H9 (cell line): ENCODE measurements at regions not wholly inside any gene's neighbourhood (a gene's known extent, or its start where the extent isn't known, plus 50 kb on each side); places are given as distances from the start of the nearest gene placed in this dataset.

Experiments used
- DNase-seq: peaks from one replicate; pipeline ENCODE4 v3.0.0-alpha.2; 2017
- H2AFZ ChIP-seq: one replicate; pipeline ENCODE4 v1.6.1; 2013; ENCODE audit warnings: mild to moderate bottlenecking, low read length, control low read depth, moderate library complexity
- H2AK5ac ChIP-seq: 2 replicates; pipeline ENCODE4 v1.6.1; 2013; ENCODE audit warnings: low read length, control low read depth, mixed read lengths; ENCODE audit not compliant: insufficient read length
- H2BK120ac ChIP-seq: one replicate; pipeline ENCODE4 v1.6.1; 2013; ENCODE audit warnings: low read depth, mild to moderate bottlenecking, low read length, control low read depth, inconsistent platforms; ENCODE audit not compliant: poor library complexity, severe bottlenecking
- H2BK12ac ChIP-seq: 2 replicates; pipeline ENCODE4 v1.6.1; 2013; ENCODE audit warnings: low read length, control low read depth, mixed read lengths, low read depth; ENCODE audit not compliant: insufficient read length
- H2BK15ac ChIP-seq: 2 replicates; pipeline ENCODE4 v1.6.1; 2013; ENCODE audit warnings: low read depth, low read length, control low read depth
- H2BK20ac ChIP-seq: one replicate; pipeline ENCODE4 v1.6.1; 2013; ENCODE audit warnings: low read depth, mild to moderate bottlenecking, low read length, control low read depth, inconsistent platforms; ENCODE audit not compliant: poor library complexity, severe bottlenecking
- H2BK5ac ChIP-seq: 2 replicates; pipeline ENCODE4 v1.6.1; 2013; ENCODE audit warnings: low read length, control low read depth, mixed read lengths; ENCODE audit not compliant: insufficient read length
- H3K14ac ChIP-seq: 2 replicates; pipeline ENCODE4 v1.6.1; 2013; ENCODE audit warnings: low read length, control low read depth; ENCODE audit not compliant: insufficient read depth
- H3K18ac ChIP-seq: 2 replicates; pipeline ENCODE4 v1.6.1; 2013; ENCODE audit warnings: low read depth, mild to moderate bottlenecking, mixed read lengths, low read length, control low read depth; ENCODE audit not compliant: insufficient read length
- H3K23ac ChIP-seq: 2 replicates; pipeline ENCODE4 v1.6.1; 2013; ENCODE audit warnings: low read length, control low read depth, mixed read lengths, low read depth; ENCODE audit not compliant: insufficient read length
- H3K23me2 ChIP-seq: 2 replicates; pipeline ENCODE4 v1.6.1; 2013; ENCODE audit warnings: low read depth, mild to moderate bottlenecking, mixed read lengths, low read length, control low read depth; ENCODE audit not compliant: insufficient read length, poor library complexity, severe bottlenecking
- H3K27ac ChIP-seq: 2 replicates; pipeline ENCODE4 v1.5.1; 2013; ENCODE audit warnings: low read length, control low read depth, mixed read lengths, low read depth; ENCODE audit not compliant: insufficient read length
- H3K27me3 ChIP-seq: 2 replicates; pipeline ENCODE4 v1.6.1; 2013; ENCODE audit warnings: low read length, control low read depth, inconsistent platforms; ENCODE audit not compliant: insufficient read depth
- H3K4ac ChIP-seq: 2 replicates; pipeline ENCODE4 v1.6.1; 2013; ENCODE audit warnings: low read depth, mild to moderate bottlenecking, control low read depth, inconsistent platforms, low read length, moderate library complexity
- H3K4me1 ChIP-seq: 2 replicates; pipeline ENCODE4 v1.6.1; 2013; ENCODE audit warnings: low read length, control low read depth, inconsistent platforms; ENCODE audit not compliant: insufficient read depth
- H3K4me2 ChIP-seq: 2 replicates; pipeline ENCODE4 v1.6.1; 2013; ENCODE audit warnings: low read length, control low read depth, mixed read lengths; ENCODE audit not compliant: insufficient read length, insufficient read depth
- H3K56ac ChIP-seq: 2 replicates; pipeline ENCODE4 v1.6.1; 2013; ENCODE audit warnings: low read depth, mild to moderate bottlenecking, mixed read lengths, low read length, control low read depth; ENCODE audit not compliant: insufficient read length
- H3K79me1 ChIP-seq: 2 replicates; pipeline ENCODE4 v1.6.1; 2013; ENCODE audit warnings: low read depth, mild to moderate bottlenecking, moderate library complexity, low read length, control low read depth, inconsistent platforms; ENCODE audit not compliant: insufficient read depth, poor library complexity, severe bottlenecking
- H3K79me2 ChIP-seq: 2 replicates; pipeline ENCODE4 v1.6.1; 2013; ENCODE audit warnings: low read length, control low read depth, inconsistent platforms; ENCODE audit not compliant: insufficient read depth
- H3K9ac ChIP-seq: 2 replicates; pipeline ENCODE4 v1.6.1; 2013; ENCODE audit warnings: low read length, control low read depth, mixed read lengths; ENCODE audit not compliant: insufficient read length; ENCODE audit errors: extremely low read depth
- H3K9me3 ChIP-seq: one replicate; pipeline ENCODE4 v1.6.1; 2013; ENCODE audit warnings: low read depth, low read length, inconsistent platforms; ENCODE audit not compliant: control insufficient read depth
- H3T11ph ChIP-seq: one replicate; pipeline ENCODE4 v1.6.1; 2013; ENCODE audit warnings: mild to moderate bottlenecking, low read length, control low read depth, inconsistent platforms
- H4K20me1 ChIP-seq: one replicate; pipeline ENCODE4 v1.6.1; 2013; ENCODE audit not compliant: control insufficient read depth, insufficient read length, insufficient read depth
- H4K5ac ChIP-seq: 2 replicates; pipeline ENCODE4 v1.6.1; 2013; ENCODE audit warnings: low read depth, mild to moderate bottlenecking, mixed read lengths, low read length, control low read depth; ENCODE audit not compliant: insufficient read length
- H4K8ac ChIP-seq: replicated peaks from 2 replicates; pipeline ENCODE4 v1.6.1; 2013; ENCODE audit warnings: low read length, control low read depth, mixed read lengths, low read depth; ENCODE audit not compliant: insufficient read length
- H4K91ac ChIP-seq: 2 replicates; pipeline ENCODE4 v1.6.1; 2013; ENCODE audit warnings: low read depth, mild to moderate bottlenecking, moderate library complexity, mixed read lengths, low read length, control low read depth; ENCODE audit not compliant: insufficient read length
- H3K27ac Mint-ChIP-seq, 3 experiments: 2 replicates in 2 of 3; 3 replicates in 1 of 3; pipeline ENCODE4 v1.8.0; 2020 to 2021; ENCODE audit warnings: mixed read lengths in 3 of 3, mild to moderate bottlenecking in 1 of 3, moderate library complexity in 1 of 3
- H3K27me3 Mint-ChIP-seq: 2 replicates; pipeline ENCODE4 v1.8.0; 2021; ENCODE audit warnings: low read depth, mild to moderate bottlenecking, moderate library complexity, mixed read lengths
- H3K36me3 Mint-ChIP-seq, 3 experiments: 2 replicates in 2 of 3; 3 replicates in 1 of 3; pipeline ENCODE4 v1.8.0; 2020 to 2021; ENCODE audit warnings: low read depth in 3 of 3, mixed read lengths in 3 of 3; ENCODE audit not compliant: insufficient read depth in 1 of 3
- H3K4me1 Mint-ChIP-seq, 2 experiments: 2 replicates each; pipeline ENCODE4 v1.8.0; 2020; ENCODE audit warnings: mixed read lengths in 2 of 2
- H3K4me3 Mint-ChIP-seq, 2 experiments: 2 replicates in 1 of 2; 3 replicates in 1 of 2; pipeline ENCODE4 v1.8.0; 2020 to 2021; ENCODE audit warnings: mild to moderate bottlenecking in 2 of 2, mixed read lengths in 2 of 2, moderate library complexity in 1 of 2
- H3K9me3 Mint-ChIP-seq, 2 experiments: 2 replicates in 1 of 2; 3 replicates in 1 of 2; pipeline ENCODE4 v1.8.0; 2020; ENCODE audit warnings: mild to moderate bottlenecking in 2 of 2, mixed read lengths in 2 of 2, moderate library complexity in 1 of 2
- WGBS: extraction: QIAGEN DNeasy Blood & Tissue Kit; methylation state at CpG from one replicate; pipeline ENCODE4 v1.1.7; 2013; ENCODE audit warnings: missing lambda C conversion rate, low lambda C conversion rate, mixed read lengths; ENCODE audit not compliant: insufficient read length; ENCODE audit errors: extremely low coverage; 5-methylcytosine and 5-hydroxymethylcytosine counted together
- TF ChIP-seq, protein P1 (sequence below): fragments of 200-600 bp; sonication (generic); conservative IDR thresholded peaks from 3 replicates; pipeline ENCODE4 v1.8.0; 2021; ENCODE audit warnings: antibody characterized with exemption, mild to moderate bottlenecking

DNA sequence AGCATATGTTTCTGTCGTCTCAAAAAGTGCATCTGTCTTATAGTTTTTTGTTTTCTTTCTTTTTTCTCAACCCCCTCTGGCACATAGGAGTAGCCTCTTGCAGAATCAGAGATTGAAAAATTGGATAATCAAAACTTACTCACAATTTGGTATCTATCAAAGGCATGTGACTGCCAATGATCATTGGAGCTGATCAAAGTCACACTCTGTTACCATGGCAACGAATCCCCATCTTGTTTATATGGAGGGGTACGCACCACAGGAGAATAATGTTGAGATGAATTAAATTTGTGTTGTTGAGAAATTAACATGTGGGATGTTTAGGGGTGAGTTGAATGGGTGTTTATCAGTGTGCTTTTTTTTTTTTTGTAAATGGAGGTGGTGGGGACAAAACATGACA, 458.3 kb upstream of the FANCL start:
- Histone ChIP-seq H3K23me2 (no peaks in the 10 kb centered on the region), H2BK120ac (no peak overlapping the region), H3K9me3 (no peaks in the 10 kb centered on the region), H4K91ac (no peak overlapping the region), H3K4ac (no peak overlapping the region), H2BK12ac (no peak overlapping the region), H3K56ac (no peak overlapping the region), H2BK5ac (no peak overlapping the region), H4K8ac (no peak overlapping the region), H2AK5ac (no peak overlapping the region), H4K20me1 (no peaks in the 10 kb centered on the region), H2AFZ (no peak overlapping the region), H3K23ac (no peak overlapping the region), H3K27ac (no peak overlapping the region), H3K79me1 (no peaks in the 10 kb centered on the region), H4K5ac (no peak overlapping the region), H2BK20ac (no peak overlapping the region), H3K18ac (no peak overlapping the region), H3K9ac (no peak overlapping the region), H3K79me2 (no peaks in the 10 kb centered on the region), H2BK15ac (no peak overlapping the region), H3K4me2 (no peak overlapping the region), H3K14ac (no peak overlapping the region), H3K27me3 (no peaks in the 10 kb centered on the region), H3T11ph (no peak overlapping the region), H3K4me1 (no peaks in the 10 kb centered on the region; the same call in 1 of the 2 replicates)
- no peaks in the 10 kb centered on the region for H3K9me3 Mint-ChIP-seq
- TF ChIP-seq, protein P1, sequence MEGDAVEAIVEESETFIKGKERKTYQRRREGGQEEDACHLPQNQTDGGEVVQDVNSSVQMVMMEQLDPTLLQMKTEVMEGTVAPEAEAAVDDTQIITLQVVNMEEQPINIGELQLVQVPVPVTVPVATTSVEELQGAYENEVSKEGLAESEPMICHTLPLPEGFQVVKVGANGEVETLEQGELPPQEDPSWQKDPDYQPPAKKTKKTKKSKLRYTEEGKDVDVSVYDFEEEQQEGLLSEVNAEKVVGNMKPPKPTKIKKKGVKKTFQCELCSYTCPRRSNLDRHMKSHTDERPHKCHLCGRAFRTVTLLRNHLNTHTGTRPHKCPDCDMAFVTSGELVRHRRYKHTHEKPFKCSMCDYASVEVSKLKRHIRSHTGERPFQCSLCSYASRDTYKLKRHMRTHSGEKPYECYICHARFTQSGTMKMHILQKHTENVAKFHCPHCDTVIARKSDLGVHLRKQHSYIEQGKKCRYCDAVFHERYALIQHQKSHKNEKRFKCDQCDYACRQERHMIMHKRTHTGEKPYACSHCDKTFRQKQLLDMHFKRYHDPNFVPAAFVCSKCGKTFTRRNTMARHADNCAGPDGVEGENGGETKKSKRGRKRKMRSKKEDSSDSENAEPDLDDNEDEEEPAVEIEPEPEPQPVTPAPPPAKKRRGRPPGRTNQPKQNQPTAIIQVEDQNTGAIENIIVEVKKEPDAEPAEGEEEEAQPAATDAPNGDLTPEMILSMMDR = no peak
- no peaks in the 10 kb centered on the region for H3K36me3 Mint-ChIP-seq
- DNase-seq = no peak
- peaks cover 2 to 4% of the 10 kb centered on the region in 2 experiments for H3K4me1 Mint-ChIP-seq
- WGBS = no CpG with 5 or more reads among the region's 3 CpGs
- H3K4me3 Mint-ChIP-seq = no peak overlapping the region
- H3K27ac Mint-ChIP-seq = no peak overlapping the region
- H3K27me3 Mint-ChIP-seq = no peaks in the 10 kb centered on the region
